Right lung (tissue), 2 donors: ENCODE measurements at regions not wholly inside any gene's neighbourhood (a gene's known extent, or its start where the extent isn't known, plus 50 kb on each side); places are given as distances from the start of the nearest gene placed in this dataset.
"Not testable (repeated sequence)": the region's sequence is repeated elsewhere in the genome, so short reads cannot be mapped to it uniquely, and the experiment has no call there.

ENCODE experiments used
- DNase-seq, 2 donors: peaks; one replicate each; pipeline ENCODE4 v3.0.0-alpha.2; 2013

DNA sequence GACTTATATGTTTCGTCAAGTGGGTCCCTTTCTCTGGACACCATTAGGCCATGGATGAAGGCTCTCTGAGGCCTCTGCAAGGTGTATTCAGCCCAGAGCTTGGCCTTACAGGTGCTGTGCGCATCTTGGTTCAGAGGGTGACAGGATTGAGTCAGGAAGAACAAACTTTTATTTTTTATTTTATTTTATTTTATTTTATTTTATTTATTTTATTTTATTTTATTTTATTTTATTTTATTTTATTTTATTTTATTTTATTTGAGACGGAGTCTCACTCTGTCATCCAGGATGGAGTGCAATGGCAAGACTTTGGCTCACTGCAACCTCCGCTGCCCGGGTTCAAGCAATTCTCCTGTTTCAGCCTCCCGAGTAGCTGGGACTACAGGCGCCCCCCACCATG lies 370.4 kb upstream of the CLNK start:
- DNase-seq = not testable (repeated sequence)

DNA sequence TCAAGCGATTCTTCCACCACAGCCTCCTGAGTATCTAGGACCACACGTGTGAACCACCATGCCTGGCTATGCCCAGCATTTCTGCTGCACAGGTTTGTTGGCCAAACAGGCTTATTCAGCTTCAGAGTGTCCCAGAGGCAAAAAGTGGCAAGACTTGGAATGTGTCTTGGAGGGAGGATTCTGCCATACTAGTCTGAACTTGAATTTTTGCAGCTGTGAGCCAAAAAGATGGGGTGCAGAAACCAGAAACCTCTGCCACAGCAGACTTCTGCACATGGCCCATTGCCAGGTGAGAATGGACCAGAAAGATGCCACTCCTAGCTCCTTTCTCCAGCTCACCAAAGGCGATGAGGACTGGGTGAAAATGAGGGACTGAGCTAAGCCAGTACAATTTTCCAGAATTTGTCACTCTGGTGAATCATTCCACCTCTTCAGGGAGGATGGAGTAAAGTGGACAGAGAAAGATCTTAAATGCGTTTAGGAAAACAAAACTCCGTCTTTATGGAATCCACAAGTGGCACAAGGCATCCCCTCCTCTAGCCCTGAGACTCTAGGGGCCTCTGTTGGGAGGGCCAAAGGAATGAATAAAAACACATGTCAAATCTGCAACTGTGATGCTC lies 369.1 kb upstream of the CLNK start:
- no peak for DNase-seq

DNA sequence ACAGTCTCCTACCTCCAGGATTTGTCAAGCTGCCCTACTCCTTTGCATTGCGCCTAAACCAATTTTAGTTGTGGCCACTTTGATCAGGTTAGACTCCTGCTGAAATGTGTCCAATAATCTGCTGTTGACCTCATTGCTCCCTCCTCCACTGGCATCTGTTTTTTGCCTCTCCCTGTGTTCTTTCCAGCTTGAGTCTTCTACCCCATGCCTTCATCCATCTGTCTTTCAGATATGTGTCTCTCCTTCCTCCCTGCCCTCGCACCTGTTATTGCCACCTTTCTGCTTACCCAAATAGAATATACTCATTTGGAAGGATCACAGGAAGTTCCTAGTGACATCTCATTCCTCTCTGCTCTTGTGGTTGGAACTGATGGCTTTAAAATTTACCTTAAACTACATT lies 366.6 kb upstream of the CLNK start:
- no peak for DNase-seq

DNA sequence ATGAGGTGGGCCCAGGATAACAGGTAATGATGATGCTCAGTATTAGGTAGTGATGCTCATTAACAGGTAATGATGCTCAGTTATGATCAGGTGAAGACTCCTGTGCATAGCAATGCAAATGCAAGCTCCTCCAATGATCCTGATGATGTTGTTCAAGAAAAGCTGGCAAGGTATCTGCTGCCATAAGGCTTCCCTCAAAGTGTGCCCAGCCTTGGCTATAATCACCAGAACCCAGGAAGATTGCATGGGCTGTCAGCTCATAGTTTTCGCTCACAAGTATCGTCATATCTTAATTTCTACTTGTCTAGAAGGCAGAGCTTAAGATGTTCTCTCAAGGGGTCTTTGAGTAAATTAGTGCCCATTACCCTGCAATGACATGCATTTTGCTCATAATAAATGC lies 366.2 kb upstream of the CLNK start:
- no peak for DNase-seq

GRCh38 chr4:11049001-11049400 lies 364.4 kb upstream of the CLNK start:
- DNase-seq = no peak

GRCh38 chr4:11042760-11043159 lies 358.2 kb upstream of the CLNK start:
- DNase-seq = no peak

DNA sequence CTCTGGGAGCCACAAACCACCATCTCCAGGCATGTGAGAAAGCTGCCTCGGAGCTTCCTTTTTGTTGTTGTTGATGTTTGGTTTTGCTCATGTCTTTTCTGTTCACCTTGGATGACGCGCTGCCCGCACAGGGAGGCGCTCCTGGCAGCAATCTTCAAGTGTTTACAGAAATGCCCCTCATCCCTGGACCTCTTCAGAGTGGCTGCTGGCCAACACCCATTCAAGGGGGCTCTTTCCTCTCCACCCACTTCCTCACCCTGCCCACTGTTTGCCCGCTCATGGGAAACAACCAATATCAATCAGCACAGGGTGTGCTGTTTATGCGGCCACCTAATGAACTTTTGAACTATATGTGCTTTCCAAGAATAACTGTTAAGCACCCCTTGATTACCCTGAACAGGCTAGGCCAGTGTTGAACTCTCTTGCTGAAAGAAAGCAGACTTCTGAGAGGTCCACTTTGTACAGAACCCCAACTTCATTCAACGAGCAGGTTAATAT lies 355.1 kb upstream of the CLNK start:
- DNase-seq = no peak

GRCh38 chr4:11038926-11039325 lies 354.4 kb upstream of the CLNK start:
- DNase-seq = no peak

DNA sequence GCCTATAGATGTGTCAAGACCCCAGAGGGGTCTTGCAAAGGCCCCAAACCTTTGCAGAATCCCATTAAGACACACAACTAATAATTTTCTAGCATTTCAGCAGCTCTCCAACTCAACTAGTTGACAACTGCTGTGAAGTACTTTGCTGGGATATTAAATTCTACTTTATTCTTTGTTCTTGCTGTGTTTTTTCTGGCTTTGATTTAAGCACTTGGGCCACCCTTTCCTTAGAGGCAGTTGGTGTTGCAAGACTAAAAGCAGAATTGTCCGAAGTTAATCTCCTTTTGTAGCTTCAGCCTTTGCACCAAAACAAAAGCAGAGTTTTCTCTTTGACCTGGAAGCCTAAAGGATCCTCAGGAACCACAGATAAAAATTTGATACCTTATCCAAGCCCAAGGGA lies 353.1 kb upstream of the CLNK start:
- no peak for DNase-seq

DNA sequence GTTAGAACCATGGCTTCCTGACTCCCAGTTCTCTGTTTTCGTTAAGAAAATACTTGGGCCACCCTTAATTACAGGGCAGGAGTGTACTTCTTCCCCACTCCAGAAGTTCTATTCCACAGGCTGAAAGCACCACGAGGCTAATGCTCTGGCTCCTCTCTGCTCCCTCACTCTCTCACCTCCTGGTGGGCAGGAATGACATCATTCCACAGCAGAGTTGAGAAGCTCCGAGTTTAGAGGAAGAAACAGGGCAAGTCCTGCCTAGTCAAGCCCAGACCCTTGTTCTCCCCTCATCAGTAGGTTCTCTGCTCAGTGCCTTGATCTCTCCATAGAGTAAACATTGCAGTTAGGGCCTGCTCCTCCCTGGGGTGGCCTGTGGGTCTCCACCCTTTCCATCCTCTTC lies 343.8 kb upstream of the CLNK start:
- DNase-seq = no peak

DNA sequence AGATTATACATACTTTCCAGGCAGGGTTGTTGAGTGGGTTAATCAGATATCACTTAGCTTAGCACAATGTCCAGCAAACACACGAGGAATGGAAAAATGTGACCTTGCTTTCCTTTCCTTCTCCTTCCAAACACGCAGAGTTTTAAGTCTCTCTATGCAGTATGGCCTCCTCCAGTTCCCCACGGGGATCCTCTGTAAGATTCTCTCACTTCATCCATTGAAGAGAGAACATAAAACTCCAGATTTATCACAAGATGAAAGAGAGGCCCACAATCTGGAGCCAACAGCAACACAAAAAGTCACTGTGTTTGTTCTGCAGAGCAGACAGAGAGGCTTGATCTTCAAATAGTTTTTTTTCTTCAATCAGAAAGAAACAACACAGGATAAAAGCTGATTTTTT lies 336.8 kb upstream of the CLNK start:
- DNase-seq = no peak

- DNase-seq = no peak
Measured at GRCh38 chr4:11019451-11020240, 335.1 kb upstream of the CLNK start.

GRCh38 chr4:11014199-11014598 lies 329.6 kb upstream of the CLNK start:
- DNase-seq = no peak

DNA sequence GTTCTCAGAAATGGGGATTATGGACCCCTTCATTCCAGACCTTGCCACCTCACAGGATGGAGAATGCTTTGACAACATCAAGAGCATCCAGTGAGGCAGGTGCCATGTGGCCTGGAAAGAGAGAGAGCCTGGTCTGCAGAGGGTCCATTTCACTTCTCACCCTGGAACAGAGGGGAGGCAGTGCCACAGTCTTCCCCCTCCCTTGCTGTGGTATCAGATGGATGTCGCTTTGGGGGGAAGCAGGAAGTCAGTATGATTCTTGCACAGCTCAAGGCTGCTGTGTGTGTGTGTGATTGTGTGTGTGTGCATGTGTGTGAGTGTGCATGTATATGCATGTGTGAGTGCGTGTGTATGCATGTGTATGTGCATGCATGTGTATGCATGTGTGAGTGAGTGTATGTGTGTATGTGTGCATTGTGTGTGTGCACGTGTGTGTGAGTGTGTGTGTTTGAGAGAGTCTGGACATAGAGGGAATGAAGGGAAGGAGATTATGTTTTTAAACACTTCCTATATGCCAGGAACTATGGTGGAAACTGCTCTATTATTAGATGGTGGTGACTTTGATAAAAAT lies 328.6 kb upstream of the CLNK start:
- no peak for DNase-seq

GRCh38 chr4:11011249-11011648 lies 326.7 kb upstream of the CLNK start:
- DNase-seq = peak; percentile 10 to 15

GRCh38 chr4:11010624-11011023 lies 326.1 kb upstream of the CLNK start:
- no peak for DNase-seq

DNA sequence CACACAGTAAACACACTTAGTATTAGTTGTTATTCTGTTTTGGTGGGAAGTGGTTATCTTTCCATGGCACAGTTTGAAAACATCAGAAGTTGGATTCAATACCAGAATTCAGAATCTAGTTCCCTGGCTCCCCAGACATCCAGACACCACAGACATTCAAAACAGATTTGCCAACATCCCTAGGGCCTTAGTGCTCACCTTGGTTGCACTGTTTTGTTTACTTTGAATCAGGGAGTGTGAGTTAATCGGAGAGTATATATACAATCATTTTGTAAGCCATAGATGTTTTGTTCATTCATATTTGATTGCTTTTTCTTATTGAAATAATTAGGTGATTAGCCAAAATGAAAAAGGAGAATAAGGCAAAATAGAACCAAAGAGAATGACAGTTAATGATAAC lies 324.7 kb upstream of the CLNK start:
- no peak for DNase-seq

- no peak for DNase-seq
Measured at GRCh38 chr4:11005300-11005699, 320.7 kb upstream of the CLNK start.

GRCh38 chr4:11004818-11005217 lies 320.2 kb upstream of the CLNK start:
- no peak for DNase-seq

- DNase-seq = no peak
Measured at GRCh38 chr4:11002961-11003360, 318.4 kb upstream of the CLNK start.

- peak in 1 of 2 donors; percentile 14 for DNase-seq
Measured at GRCh38 chr4:10998846-10999245, 314.3 kb upstream of the CLNK start.

DNA sequence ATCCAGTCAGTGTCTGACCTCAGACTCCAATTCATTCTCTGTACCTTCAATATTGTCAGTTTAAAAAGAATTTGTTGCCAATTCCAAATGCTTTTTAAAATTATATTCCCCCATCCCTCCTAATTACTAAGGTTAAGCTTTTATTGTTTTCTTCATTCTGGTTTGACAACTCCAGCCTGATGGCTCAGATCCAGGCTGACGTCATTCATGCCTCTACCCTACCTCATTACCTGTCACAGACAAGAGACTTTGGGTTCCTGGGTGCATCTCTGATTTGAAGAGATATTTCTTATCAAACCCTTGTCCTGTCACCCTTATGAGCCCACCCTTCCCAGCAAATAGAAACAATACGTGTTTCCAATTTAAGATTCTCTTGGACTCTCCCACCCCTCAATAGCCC lies 300.2 kb upstream of the CLNK start:
- no peak for DNase-seq
